ENCODE measurements at regions not wholly inside any gene's neighbourhood (a gene's known extent, or its start where the extent isn't known, plus 50 kb on each side); places are given as distances from the start of the nearest gene placed in this dataset.

- no peak overlapping the region for H3K27ac ChIP-seq
- 88 to 96% methylated on average over 1 of the region's 1 CpG for WGBS, 2 donors
- no peaks in the 10 kb centered on the region for H3K4me1 ChIP-seq
- TF ChIP-seq CTCF (IDR thresholded peaks at IDR 0.05), result no peak
- H3K4me3 ChIP-seq, result no peak overlapping the region
- DNase-seq, result no peak
- intact Hi-C loops (cut with DNase I), result no loop called here
- no peaks in the 10 kb centered on the region for H3K36me3 ChIP-seq
- no peaks in the 10 kb centered on the region for H3K27me3 ChIP-seq
- FAIRE-seq, result no peak
- H3K9me3 ChIP-seq, result no peaks in the 10 kb centered on the region
- no peak for ATAC-seq
These were observed 51.6 kb upstream of the URI1 start for GRCh38 chr19:29890392-29890791.
